ENCODE measurements at regions not wholly inside any gene's neighbourhood (a gene's known extent, or its start where the extent isn't known, plus 50 kb on each side); places are given as distances from the start of the nearest gene placed in this dataset.

DNA sequence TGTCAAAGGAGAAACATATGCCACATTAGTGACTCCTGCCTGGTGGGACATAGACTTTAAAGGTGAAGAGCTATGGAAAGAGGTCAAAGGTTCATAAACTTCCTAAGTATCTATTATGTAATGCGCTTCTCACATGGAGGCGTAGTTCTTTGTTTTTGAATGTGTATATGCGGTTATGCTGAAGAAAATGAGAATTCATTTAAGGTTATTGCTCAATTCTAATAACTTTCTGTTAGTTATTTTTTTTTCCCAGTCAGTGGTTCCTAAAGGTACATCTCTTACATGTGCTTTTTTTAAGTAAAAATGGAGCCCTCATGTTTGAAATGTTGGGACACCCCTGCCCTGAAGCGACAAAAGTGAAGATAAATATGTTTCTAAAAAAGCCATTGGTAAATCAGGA is 156.2 kb downstream of the SPATA31D1 start:
- no peak overlapping the region for H3K4me3 Mint-ChIP-seq
- DNase-seq = no peak
- H3K36me3 Mint-ChIP-seq (ENCODE audit: low read depth) = peaks cover 4% of the 10 kb centered on the region; the same call in 1 of the 2 replicates
- H3K27ac Mint-ChIP-seq = no peak overlapping the region
- TF ChIP-seq, protein P1, sequence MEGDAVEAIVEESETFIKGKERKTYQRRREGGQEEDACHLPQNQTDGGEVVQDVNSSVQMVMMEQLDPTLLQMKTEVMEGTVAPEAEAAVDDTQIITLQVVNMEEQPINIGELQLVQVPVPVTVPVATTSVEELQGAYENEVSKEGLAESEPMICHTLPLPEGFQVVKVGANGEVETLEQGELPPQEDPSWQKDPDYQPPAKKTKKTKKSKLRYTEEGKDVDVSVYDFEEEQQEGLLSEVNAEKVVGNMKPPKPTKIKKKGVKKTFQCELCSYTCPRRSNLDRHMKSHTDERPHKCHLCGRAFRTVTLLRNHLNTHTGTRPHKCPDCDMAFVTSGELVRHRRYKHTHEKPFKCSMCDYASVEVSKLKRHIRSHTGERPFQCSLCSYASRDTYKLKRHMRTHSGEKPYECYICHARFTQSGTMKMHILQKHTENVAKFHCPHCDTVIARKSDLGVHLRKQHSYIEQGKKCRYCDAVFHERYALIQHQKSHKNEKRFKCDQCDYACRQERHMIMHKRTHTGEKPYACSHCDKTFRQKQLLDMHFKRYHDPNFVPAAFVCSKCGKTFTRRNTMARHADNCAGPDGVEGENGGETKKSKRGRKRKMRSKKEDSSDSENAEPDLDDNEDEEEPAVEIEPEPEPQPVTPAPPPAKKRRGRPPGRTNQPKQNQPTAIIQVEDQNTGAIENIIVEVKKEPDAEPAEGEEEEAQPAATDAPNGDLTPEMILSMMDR (IDR thresholded peaks at IDR 0.05) = no peak
- peaks cover 34% of the 10 kb centered on the region for H3K4me1 Mint-ChIP-seq (ENCODE audit: low read depth)
- peaks cover 1% of the 10 kb centered on the region; the same call in 1 of the 2 replicates for H3K27me3 Mint-ChIP-seq (ENCODE audit: insufficient read depth)
- no peaks in the 10 kb centered on the region for H3K9me3 Mint-ChIP-seq

DNA sequence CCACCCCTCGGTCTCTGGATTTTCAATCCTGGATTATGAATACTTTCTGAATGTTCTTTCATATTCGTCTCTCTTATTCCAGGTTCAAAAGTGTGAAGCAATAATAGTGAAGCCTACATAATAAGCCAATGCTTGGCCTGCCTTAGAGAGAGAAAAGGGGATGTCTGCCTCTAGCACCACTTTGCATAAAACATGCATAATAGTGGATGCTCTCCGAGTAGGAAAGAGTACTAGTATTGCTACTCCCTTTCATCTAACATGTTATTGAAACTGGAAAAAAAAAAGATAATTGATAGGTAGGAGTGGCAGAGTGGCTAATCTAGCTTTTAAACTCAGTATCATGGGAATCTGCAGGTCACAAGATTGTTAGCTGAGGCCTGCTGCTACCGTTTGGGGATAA is 158.1 kb downstream of the SPATA31D1 start:
- no peaks in the 10 kb centered on the region for H3K27me3 Mint-ChIP-seq (ENCODE audit: insufficient read depth)

DNA sequence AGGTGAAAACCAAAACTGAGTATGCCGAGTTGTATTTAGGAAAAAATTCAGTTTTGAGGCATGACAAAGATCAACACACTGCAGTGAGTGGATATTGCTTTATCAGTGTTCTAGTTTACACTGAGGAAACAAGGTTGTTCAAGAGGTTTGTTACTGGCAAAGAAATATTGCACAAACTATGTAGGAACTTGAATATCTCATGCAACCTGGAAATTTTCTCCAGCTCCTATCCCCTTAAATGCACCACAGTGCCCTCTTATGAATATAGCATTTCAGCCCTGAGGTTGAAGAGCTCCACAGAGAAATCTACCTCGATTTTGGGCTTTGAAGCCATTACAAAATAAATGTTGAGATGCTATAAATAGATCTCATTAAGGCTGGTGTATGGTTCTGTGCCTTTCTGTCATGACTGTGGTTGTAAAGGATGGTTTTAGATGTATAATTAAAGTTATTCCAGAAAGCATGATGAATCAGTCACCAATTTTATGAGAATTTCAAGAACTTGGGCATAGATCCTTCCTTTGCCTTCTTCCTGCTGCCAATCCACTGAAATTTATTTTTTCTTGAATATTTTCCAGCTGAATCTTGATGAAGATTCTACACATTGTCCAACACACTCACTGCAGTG is 159.3 kb downstream of the SPATA31D1 start:
- Mint-ChIP-seq H3K27me3 (ENCODE audit: insufficient read depth) (no peaks in the 10 kb centered on the region), H3K4me1 (ENCODE audit: low read depth) (peaks cover 62% of the 10 kb centered on the region), H3K36me3 (ENCODE audit: low read depth) (peaks cover 4% of the 10 kb centered on the region; the same call in 1 of the 2 replicates), H3K27ac (peak overlapping the region; percentile 64), H3K9me3 (no peaks in the 10 kb centered on the region), H3K4me3 (peak overlapping the region; percentile 73; the same call in 1 of the 2 replicates)
- TF ChIP-seq, protein P1 (IDR thresholded peaks at IDR 0.05) = no peak
- DNase-seq = peak; percentile 53

More for the DNA sequence above, 158.1 kb downstream of the SPATA31D1 start:
- Mint-ChIP-seq H3K36me3 (ENCODE audit: low read depth) (peaks cover 4% of the 10 kb centered on the region; the same call in 1 of the 2 replicates), H3K4me1 (ENCODE audit: low read depth) (peaks cover 50% of the 10 kb centered on the region), H3K4me3 (no peak overlapping the region), H3K27ac (no peak overlapping the region), H3K9me3 (no peaks in the 10 kb centered on the region)
- TF ChIP-seq, protein P1 (IDR thresholded peaks at IDR 0.05) = no peak
- DNase-seq = no peak

DNA sequence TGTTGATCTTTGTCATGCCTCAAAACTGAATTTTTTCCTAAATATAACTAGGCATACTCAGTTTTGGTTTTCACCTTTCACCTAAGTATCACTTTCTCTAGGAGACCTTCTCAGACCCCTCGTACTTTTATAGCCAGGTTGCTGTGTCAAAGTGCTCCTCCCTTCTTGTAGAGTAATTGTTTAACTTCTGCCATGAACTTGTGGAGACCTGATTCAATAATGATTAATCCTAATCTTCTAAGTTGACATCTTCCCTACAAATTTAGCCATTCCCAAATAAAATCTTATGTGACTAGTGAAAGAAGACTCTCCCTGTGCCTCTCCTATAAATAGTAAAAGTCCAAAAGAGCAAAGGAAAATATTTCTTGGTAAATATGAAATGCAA is 159.8 kb downstream of the SPATA31D1 start:
- DNase-seq = no peak
- Mint-ChIP-seq H3K27ac (peak overlapping the region; percentile 64), H3K4me3 (peak overlapping the region; percentile 73), H3K27me3 (ENCODE audit: insufficient read depth) (no peaks in the 10 kb centered on the region), H3K4me1 (ENCODE audit: low read depth) (peaks cover 66% of the 10 kb centered on the region), H3K9me3 (no peaks in the 10 kb centered on the region), H3K36me3 (ENCODE audit: low read depth) (peaks cover 4% of the 10 kb centered on the region; the same call in 1 of the 2 replicates)
- TF ChIP-seq, protein P1 (IDR thresholded peaks at IDR 0.05) = no peak

DNA sequence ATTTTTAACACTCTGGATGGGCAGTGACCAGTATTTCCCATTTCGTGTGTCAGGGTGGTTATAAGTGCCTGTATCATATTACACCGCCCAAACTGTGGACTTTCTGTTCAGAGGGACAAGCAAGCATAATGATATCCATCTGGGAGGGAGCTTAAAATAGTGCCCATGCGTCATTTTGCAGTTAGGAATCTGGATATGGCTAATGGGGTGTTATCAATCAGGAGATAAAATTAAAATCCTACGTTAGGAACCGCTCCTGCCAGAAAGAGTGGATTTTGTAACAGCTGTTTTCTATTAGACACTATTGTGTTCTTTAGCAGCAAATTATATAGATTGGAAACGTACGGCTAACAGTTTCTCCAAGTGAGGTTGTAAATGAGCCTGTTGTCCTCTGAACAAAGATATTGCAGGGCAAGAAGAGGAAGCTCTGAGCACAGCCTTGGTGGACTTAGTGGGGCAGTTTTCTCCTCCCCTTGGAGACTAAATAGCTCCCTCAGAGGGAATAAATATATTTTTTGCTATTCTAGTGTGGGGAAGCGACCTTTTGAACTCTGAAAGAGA is 160.4 kb downstream of the SPATA31D1 start:
- Mint-ChIP-seq H3K4me3 (peak overlapping the region; percentile 73), H3K27ac (peak overlapping the region; percentile 64), H3K27me3 (ENCODE audit: insufficient read depth) (no peaks in the 10 kb centered on the region), H3K9me3 (no peaks in the 10 kb centered on the region), H3K36me3 (ENCODE audit: low read depth) (peaks cover 4% of the 10 kb centered on the region; the same call in 1 of the 2 replicates), H3K4me1 (ENCODE audit: low read depth) (peaks cover 66% of the 10 kb centered on the region)
- DNase-seq = peak; percentile 82
- TF ChIP-seq, protein P1 (IDR thresholded peaks at IDR 0.05) = no peak
